Peyer's patch (tissue), 4 donors: ENCODE measurements at regions not wholly inside any gene's neighbourhood (a gene's known extent, or its start where the extent isn't known, plus 50 kb on each side); places are given as distances from the start of the nearest gene placed in this dataset.

ENCODE experiments used
- POLR2A ChIP-seq, 2 donors: fragments of 450-650 bp; IDR thresholded peaks; one replicate each; pipeline ENCODE4 v1.5.1; 2017; ENCODE audit warnings: antibody characterized with exemption in 2 of 2, mild to moderate bottlenecking in 2 of 2, moderate library complexity in 2 of 2
- TF ChIP-seq, protein P1 (sequence below), 6 experiments: fragments of 450-650 bp in 4 of 6; fragments of 200-600 bp in 2 of 6; sonication (generic) in 1 of 6; IDR thresholded peaks; one replicate each; pipeline ENCODE4 v1.5.1; 2017 to 2019; ENCODE audit warnings: antibody characterized with exemption in 6 of 6, mild to moderate bottlenecking in 3 of 6, moderate library complexity in 1 of 6

- TF ChIP-seq, protein P1, sequence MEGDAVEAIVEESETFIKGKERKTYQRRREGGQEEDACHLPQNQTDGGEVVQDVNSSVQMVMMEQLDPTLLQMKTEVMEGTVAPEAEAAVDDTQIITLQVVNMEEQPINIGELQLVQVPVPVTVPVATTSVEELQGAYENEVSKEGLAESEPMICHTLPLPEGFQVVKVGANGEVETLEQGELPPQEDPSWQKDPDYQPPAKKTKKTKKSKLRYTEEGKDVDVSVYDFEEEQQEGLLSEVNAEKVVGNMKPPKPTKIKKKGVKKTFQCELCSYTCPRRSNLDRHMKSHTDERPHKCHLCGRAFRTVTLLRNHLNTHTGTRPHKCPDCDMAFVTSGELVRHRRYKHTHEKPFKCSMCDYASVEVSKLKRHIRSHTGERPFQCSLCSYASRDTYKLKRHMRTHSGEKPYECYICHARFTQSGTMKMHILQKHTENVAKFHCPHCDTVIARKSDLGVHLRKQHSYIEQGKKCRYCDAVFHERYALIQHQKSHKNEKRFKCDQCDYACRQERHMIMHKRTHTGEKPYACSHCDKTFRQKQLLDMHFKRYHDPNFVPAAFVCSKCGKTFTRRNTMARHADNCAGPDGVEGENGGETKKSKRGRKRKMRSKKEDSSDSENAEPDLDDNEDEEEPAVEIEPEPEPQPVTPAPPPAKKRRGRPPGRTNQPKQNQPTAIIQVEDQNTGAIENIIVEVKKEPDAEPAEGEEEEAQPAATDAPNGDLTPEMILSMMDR (IDR thresholded peaks at IDR 0.05): no peak
- TF ChIP-seq POLR2A (IDR thresholded peaks at IDR 0.05): no peak
Measured at GRCh38 chr7:46174196-46174580, 253.1 kb upstream of the IGFBP3 start.
